Endometrium (tissue), 2 donors: ENCODE measurements at regions not wholly inside any gene's neighbourhood (a gene's known extent, or its start where the extent isn't known, plus 50 kb on each side); places are given as distances from the start of the nearest gene placed in this dataset.
"Not testable (repeated sequence)": the region's sequence is repeated elsewhere in the genome, so short reads cannot be mapped to it uniquely, and the experiment has no call there.

Experiments used
- FAIRE-seq: peaks from 2 replicates; lab custom pipeline; 2012; peaks lifted over from hg19 to GRCh38; lab: Jason Lieb, UNC
- donor health status: control.
- donor health status: control.

DNA sequence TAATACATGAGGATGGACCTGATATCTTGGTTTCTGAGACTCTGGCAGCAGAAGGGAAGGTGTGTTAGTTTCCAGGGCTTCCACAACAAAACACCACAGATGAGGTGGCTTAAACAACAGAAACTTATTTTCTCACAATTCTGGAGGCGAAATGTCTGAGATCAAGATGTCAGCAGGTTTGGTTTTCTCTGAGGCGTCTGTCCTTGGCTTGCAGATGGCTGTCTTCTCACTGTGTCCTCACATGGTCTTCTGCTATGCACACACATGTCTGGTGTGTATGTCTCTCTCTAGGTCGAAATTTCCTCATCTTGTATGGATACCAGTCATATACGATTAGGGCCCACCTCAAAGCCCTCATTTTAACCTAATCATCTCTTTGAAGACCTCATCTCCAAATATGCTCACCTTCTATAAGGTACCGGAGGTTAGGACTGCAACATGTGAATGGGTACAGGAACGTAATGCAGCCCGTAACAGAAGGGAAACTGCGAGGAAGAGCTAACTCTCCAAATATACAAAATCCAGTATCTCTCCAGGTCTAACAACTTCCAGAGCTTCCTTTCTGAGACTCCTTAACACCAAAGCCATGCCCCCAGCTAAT lies 139.8 kb upstream of the SMARCA2 start:
- no peak for FAIRE-seq

DNA sequence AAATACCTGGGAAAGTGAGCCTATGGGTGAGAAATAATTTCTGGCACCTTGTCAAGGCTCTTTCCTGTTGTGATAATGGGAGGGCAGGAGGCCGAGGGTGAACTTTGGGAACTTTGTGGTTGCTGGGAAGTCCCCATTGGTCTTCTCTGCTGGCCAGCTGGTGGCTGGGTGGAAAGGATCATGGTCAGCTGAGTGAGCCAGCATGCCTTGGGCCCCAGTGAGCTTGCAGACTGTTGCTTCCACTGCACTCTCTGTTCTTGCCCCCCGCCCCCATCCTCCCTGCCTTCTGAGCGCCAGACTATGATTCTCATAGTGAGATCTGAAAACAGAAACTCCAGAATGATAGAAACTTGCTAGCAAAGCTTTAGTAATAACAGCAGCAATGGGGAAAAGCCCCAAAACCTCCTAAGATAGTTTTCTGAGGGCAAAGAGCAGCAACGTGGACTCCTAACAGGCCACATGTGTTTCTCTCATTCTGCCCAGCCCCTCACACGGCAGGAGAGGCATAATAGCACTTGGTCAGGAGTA lies 139.2 kb upstream of the SMARCA2 start:
- FAIRE-seq: no peak

DNA sequence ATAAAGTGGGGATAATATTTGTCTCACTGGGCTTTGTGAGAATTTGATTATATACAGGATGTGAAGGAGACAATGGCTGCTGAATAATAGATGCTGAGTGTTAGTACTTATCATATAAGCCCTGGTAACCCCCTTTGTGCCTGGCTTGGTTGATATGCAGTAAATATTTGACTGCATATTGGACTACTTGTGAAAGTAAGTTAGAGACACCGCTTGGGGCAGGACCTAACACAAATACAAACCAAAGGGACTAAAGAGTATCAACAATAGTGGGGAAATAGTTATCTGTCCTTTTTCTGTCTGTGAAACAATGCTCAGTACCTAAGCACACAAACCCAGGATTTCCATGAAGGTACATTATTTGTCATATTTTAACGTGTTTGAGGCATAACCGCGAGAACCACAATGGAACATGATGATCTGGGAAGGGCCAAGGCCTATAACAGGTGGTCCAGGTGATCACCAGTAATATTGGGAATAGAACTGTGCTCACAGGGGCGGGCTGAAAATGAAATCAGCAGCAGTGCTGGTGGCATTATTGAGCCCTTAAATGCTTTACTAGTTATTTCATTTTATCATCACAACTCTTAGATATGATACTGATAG lies 138.2 kb upstream of the SMARCA2 start:
- no peak for FAIRE-seq

DNA sequence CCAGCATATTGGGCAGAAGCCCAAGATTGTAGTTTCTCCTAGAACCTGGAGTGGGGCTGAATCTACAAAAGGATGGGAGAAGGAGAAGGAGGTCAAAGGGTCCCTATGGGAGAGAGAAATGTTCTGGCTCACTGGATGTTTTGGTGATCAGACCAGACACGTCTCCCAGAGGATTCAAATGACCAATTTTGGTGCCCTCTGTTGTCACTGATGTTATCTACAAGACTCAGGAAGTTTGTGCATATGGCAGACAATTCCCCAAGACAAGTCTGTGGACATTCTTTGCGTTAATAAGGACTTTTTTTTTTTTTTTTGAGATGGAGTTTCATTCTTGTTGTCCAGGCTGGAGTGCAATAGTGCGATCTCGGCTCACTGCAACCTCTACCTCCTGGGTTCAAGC lies 137.2 kb upstream of the SMARCA2 start:
- FAIRE-seq: no peak

DNA sequence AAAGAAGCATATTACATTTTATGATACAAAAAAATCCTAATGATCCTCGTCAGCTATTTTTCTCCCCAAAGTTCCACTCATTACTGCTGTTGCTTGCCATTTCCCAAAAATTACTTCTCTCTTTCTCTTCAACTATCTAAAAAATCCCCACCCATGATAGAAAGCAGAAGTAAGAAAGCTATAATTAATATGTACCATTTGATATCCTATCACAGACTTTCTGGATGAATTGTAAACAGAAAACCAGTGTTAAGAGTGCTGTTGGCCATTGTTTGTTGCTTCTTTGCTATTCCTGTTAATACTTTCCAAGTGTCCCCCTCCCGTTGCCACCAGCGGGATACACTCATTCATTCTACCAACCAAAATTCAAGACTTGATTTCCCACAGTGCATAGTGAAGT lies 136.3 kb upstream of the SMARCA2 start:
- no peak for FAIRE-seq

DNA sequence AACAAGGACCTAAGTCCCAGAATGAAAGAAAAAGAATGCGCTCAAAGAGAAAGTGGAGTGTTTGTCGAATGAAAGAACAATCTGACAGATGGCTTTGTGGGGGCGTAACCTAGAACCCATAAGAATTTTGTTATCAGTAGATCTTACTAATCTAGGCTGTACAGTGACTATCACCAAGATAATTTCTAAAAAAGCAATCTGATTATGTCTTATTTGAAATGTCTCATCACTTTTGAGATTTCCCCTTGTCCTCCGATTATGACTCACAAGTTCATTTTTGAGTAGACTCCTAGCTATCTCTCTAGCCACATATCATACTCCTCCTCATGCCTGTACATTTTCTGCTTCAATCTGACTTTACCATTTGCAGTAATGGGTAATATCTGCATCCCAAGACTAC lies 135.6 kb upstream of the SMARCA2 start:
- no peak for FAIRE-seq

DNA sequence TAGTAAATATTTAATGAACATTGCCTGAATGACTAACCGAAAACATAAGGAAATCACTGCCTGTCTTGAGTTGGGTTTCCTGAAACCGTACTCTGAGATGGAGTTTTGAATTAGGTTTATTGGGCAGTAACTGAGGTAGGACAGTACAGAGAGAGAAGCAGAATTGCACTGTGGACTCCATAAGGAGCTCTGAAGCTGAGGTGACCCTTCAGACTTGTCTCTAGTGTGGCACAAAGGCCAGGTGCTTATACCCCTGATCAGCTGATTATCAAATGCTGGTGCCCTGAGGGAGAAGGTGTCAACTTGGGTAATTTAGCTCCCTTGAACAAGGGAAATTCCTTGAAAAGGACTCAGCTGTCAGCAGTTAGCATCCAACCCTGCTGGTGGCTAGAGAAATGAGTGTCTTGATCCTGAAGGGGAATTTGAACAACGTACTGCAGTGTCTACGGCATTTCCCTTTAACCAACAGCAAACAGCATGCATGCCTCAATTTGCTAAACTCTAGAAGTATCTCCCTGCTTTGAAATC lies 135.0 kb upstream of the SMARCA2 start:
- no peak for FAIRE-seq

DNA sequence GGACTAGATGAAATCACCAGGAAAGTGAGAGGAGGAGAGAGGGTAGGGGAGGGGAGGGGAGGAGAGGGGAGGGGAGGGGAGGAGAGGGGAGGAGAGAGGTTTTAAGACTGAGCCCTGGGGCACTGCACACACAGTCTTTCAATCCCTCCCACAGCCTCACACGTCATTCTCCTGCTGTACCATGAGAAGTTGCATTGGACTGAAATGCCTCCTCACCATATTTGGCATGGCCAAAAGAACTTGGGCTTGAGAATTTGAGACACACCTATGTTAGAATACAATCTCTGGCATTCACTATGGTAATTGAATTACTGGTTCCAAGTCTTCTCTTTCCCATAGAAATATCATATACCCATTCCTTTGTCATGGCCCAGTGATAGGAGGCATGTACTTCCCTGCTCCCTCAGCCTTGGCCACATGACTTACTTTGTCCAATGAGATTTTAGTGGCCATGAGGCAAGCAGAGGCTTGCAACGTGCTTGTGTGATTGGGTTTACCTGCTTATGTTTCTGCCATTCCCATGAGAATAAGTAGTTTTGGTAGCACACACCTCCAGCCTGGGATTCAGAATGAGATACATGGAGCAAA lies 133.3 kb upstream of the SMARCA2 start:
- FAIRE-seq: no peak

DNA sequence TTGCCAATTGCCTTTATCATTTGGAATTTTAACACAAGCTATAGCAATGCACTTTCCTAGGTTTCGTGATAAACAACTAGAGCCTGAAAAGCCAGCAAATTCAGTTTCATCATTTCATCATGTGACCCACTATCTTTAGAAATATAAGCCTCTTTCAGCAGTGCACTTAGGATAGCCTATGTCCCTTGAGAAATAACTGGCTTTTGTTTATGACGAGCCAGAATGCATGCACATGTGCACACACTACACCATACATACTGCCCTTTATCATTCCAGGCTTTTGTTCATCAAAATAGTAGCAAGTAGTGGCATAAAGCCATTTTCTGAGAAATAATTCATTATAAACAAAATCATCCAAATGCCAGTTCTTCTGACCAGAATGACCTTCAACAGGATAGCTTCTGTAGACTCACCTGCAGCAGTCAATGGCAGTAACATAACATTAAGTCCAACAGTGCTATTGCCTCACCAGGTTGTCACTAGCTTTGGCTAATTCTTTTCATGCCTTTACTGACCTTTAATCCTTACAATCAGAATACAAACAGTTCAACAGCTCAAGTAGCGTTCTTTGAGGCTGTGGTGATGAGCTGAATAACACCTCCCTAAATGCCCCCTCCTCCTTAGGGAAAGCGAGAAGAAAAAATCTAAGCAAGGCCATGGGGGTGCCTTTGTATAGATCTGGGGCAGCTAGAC lies 132.3 kb upstream of the SMARCA2 start:
- no peak for FAIRE-seq

DNA sequence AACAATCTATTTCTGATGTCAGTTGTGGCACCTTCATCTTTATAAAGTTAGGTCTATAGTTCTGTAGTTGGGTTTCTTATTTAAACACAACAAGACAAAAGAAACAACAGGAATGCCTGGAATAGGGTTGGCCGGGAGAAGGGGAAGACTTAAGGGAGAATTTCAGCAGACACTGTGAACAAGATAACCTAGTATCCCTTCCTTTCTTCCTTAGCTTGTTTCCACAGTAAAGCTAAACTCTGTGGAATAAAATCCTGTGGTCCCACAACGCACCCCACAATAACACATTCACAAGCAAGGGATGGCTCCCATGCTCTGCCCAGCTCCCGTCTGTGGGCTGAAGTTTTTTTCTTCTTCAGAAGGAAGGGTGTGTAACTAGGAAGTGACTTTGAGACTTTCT lies 124.9 kb upstream of the SMARCA2 start:
- no peak for FAIRE-seq

DNA sequence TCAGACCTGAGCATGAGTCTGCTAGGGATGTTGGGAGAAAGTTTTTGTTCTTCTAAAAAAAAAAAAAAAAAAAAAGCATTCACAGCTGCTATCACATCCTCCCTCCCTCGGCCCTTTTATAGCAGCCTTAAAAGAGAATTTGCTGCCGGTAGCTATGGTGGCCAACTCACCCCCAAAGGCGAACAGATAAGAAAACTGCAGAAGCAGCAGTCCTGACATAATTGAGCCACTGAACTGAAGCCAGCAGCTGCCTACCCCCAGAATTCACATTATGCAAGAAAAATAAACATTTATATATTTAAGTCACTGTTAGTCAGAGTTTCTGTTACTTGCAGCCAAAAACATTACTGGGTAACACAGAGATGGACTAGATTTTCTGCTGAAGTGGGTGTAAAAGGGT lies 124.3 kb upstream of the SMARCA2 start:
- FAIRE-seq: no peak

DNA sequence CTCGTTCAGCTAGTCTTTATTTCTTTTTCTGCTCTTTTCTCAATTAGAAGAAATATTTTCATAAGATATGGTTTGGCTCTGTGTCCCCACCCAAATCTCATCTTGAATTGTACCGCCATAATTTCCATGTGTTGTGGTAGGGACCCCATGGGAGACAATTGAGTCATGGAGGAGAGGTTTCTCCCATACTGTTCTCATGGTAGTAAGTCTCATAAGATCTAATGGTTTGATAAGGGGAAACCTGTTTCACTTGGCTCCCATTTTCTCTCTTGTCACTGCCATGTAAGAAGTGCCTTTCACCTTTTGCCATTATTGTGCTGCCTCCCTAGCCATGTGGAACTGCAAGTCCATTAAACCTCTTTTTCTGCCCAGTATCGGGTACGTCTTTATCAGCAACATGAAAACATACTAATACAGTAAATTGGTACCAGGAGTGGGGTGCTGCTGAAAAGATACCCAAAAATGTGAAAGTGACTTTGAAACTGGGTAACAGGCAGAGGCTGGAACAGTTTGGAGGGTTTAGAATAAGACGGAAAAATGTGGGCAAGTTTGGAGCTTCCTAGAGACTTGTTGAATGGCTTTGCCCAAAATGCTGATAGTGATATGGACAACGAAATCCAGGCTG lies 112.0 kb upstream of the SMARCA2 start:
- FAIRE-seq: not testable (repeated sequence)

DNA sequence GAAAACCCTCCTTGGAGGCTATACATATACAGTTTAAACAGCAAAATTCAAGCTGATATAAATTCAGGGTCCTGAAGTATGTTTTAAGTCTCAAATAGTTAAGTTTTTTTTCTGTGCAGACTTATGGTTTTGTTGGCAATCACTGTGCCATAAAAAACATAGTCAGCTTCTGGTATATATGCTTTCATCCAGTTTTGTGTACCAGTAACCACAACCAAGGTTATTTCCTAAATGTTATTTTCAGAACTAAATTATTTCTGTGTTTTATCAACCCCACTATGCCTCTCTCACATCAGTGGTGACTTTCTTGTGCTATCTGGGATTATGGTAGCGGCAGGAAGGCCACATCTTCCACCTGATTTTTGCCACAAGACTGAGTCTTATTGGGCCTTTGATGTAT lies 107.7 kb upstream of the SMARCA2 start:
- no peak for FAIRE-seq

DNA sequence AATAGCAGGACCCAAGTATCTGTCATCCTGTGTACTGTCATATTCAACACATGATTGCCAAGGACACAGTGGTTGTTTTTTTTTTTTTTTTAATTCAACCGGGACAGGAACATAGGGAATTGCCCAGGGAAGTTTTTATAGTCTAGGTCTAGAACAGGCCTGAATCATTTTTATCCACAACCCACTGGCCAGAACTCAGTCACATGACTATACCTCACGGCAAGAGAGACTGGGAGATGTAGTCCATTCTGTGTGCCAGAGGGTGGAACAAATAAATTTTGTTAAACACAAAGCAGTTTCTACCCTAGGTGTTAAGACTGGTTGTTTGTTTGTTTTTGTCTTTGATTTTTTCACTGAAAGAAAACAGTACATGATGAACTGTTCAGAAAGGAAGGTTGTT lies 105.8 kb upstream of the SMARCA2 start:
- FAIRE-seq: no peak

DNA sequence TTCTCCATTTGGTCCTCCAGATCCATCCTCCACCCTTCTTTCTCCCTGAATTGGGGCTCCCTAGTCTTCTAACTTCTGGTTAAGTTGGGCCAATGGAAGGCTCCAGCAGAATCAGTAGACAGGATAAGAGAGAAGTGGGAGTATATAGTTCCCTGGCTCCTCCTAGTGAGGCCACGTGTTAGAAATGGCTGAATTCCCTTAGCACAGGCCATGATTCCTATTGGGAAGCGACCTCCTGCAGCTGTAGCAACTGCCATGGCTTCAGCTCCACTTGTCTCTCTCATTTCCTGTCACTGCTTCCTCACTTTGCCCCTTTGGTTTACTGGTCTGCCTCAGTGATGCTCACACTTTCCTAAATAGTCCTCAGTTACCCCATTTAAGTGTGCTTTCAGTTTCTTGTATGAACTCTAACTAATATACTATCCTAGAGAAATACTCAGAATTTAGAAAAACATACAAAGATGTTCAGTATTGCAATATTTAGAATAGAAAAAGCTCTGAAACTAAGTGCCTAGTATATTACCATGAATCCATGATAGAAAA lies 104.8 kb upstream of the SMARCA2 start:
- FAIRE-seq: no peak

DNA sequence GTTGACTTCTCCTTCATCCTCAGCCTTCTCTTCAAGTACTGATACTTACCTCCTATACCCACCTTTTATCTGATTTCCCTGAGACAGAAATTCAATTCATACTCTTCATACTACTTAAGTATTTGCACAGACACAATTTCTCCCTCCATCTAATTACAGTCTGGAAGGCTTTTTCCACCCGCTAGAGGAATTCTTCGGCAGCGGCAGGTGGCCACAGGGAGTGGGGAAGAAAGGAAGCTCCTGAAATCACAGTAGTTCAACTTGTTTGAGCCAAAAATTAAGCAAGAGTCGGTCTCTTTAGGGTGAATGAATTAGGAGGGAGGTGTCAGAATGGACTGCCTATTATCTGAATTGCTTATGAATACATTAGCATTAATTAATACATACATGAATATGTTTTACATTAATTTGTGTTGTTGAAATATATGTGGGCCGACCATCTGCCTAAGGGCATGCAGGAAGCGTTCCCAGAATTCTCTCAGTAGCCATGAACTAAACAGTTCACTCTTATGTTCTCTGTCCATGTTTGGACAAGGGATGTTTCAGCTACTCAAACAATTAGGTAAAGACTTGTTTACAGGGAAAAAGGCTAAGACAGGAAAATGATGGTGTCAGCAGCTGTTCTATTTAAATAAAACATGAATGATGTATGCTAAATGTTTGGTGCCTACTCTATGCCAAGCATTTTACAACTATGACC lies 101.4 kb upstream of the SMARCA2 start:
- FAIRE-seq: no peak

DNA sequence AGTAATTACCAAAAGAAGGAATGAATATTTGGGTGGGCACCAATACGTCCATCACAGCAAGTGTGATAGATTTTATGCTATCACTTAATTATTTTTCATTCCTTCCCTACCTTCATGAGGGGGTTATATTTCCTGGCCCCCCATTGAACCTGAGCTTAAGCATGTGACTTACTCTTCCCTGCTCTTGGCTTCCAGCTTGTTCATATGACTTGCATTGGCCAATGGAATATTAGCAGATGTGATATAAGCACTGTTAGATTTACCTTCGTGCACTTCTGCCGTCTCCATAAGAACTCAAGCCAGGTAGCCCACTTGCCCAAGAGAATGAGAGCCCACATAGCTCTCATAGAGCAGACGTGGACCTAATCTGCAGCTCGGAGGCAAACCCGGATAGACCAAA lies 99.1 kb upstream of the SMARCA2 start:
- no peak for FAIRE-seq

DNA sequence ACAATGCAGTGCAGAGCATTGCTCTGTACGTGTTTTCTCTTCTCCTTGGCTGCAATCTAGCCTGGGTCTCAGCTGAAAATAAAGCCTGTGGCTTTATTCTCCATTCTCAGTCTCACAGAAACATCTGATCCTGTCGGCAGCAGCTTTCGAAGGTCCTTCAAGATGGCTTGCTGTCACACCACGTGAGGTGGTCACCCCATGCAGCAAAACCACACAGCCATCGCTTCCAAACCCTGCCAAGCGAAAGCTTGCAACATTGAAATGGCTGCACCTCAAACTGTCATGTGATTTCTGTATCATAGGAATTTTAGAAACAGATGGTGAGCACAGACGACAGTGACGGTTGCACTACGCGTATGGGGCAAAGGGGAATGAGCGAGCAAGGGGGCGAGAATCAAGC lies 98.5 kb upstream of the SMARCA2 start:
- no peak for FAIRE-seq

DNA sequence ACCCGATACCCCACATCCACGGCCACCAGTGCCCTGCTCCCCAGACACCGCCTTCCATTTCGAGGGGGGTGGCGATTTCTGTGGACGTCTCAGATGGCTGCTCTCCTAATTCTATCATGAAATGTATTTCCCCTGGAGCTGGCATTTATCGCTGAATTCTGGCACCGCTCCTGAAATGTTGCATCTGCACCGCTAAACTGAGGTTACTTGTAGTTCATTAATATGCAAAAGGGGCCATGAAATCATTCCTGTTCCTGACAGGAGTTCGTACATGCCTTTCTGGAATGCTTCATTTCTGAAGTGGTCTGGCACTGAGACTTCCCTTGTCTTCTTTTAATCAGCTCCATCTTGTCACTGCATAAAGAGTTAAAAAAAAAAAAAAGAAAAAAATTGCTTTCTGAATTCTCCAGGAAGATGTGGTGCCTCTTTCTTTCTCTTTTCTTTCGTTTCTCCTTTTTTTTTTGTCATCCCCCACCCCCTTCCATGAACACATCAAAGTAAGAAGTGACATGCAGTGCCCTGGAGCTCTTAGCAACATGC lies 97.7 kb upstream of the SMARCA2 start:
- no peak for FAIRE-seq

DNA sequence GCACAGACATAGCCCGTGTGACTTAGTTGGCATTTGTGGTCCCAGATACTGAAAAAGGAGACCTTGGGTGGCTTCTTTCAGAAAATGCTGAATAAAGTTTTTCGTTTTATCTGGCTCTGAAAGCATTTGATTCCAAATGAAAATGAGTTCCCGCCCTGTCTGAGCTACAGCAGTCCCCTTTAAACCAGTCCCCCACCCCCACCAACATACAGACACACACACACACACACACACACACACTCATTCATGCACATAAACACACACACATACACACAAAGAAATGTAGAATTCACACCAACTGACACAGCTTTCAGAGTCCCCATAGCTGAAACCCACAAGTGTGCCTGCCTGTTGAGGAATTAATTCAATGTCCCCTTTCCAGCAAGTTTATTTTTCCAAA lies 97.0 kb upstream of the SMARCA2 start:
- FAIRE-seq: no peak

DNA sequence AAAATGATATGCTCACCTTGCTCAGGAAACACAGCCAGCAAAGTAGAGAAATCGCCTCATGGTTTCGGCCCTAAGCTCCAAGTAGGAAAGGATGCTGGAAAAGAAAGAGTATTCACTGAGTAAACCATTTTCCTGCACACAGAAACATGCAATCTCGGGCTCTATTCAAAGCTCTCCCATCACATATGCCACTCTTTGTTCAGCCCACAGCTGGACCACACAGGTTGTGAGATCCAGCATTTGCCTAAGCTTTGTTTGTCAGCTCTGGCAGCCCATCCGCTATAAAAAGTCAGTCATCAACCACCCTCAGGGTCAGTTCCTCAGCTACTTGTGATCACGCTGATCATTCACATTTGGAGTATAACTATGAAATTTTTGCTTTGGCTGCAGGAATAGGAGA lies 96.5 kb upstream of the SMARCA2 start:
- no peak for FAIRE-seq
